CMK (cell line): ENCODE measurements at regions not wholly inside any gene's neighbourhood (a gene's known extent, or its start where the extent isn't known, plus 50 kb on each side); places are given as distances from the start of the nearest gene placed in this dataset.
A peak's percentile ranks its signal among the peaks of the same experiment; 100 is the strongest.

Experiments
- DNase-seq: peaks from one replicate; pipeline ENCODE4 v3.0.0-alpha.2; 2010; ENCODE audit warnings: low read depth

DNA sequence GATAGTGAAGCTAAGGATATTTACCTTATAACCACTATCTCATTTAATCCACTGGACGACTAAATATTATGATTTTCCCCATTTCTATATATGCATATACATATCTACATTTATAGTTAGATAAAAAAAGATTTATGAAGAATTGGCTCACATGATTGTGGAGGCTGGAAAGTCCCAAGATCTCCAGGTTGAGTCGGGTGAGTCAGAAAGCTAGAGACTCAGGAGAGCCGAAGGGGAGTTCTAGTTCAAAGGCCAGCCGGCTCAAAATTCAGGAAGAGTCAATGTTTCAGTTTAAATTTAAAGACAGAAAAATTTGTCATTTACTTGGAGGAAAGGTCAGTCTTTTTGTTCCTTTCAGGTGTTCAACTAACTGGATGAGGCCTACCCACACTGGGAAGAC, 158.2 kb upstream of the CPEB2 start:
- DNase-seq: no peak

DNA sequence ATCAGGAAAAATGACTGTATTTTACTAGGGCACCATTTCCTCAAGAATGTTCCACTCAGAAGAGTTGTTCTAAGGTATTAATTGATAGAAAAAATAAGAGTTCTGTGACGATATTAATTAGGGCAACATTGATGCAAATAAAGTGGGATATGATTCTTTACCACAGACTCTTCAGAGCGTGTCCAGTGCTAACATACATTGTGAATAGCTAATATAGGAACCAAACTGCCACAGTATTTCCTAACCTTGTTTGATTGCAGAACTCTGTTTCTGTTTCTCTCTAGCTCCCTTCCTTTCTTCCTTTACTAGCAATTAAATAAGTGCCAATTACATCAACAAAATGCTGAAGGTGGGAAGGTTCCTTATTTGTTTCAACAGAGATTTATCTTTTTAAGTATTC, 154.1 kb upstream of the CPEB2 start:
- DNase-seq: no peak

DNA sequence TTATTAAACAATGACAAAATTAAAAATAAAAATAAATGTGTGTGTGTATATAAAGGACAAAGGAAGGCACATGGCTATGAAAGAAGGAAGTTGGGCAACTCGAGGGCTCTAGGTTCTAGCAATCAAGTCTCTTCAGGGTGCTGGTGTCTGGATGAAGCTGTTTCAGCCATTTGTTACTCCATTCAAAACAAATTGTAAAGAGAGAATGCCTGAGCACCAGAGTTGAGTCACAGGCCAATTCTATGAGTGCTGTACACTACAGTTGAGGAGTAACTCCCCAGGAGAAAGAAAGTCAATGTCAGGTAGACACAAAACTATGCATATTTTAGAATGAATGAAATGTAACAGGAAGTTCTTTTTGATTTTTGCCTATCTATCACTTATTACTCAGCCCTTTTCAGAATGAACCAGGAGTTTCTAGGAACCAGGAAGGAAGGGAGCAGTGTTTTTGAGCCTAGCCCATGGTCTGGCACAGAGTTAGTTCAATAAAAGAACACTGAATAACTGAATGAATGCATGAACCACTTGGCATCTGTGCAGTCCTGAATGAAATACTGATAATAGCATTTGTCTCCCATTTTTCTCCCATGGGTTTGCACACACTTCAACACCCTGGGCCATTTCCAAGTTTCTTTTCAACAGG, 151.7 kb upstream of the CPEB2 start:
- no peak for DNase-seq

DNA sequence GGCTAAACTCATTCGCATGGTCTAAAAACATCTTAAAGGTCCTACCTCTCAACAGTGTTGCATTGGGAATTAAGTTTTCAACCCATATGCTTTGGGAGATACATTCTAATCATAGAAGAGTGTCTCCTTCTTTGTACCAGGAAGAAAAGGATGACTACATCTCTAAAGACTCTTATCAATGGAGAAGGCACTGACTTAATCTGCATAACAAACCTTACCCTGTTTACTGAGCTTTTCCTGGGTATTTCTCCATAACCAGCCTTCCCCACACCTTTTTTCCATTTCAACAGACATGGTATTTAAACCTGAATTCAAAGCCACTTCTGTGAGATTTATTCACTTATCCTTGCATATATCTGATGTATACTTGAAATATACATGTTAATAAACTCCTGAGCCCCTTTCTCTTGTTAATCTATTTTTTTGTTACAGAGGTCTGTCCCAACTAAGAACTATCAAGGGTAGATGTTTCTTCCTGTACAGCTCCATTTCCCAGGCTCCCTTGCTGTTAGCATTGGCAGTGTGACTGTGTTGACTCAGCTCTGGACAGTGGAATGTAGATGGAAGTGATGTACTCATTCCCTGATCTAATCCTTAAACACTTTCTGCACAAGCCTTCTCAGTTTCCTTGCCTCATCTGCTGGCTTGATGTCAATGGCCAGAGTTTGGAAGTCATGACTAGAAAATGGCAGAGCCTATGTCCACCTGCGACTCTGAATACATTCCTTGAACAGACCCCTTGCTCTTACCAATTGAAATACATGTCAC, 148.9 kb upstream of the CPEB2 start:
- DNase-seq: no peak

DNA sequence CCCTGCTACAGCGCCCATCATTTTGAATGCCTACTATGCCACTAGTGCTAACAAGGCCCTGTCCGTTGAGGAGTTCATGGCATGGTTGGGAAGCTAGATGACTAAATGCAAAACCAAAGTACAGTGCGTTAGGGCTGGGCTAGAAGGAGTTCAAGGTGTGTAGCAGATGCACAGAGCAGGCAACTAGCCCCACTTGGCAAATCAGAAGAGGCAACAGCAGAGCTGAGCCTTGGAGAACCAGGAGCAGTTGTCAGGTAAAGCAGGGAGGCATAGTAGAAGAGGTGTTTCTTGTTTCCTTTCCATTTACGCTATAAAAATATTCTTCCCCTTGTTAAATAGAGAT, 146.6 kb upstream of the CPEB2 start:
- no peak for DNase-seq

DNA sequence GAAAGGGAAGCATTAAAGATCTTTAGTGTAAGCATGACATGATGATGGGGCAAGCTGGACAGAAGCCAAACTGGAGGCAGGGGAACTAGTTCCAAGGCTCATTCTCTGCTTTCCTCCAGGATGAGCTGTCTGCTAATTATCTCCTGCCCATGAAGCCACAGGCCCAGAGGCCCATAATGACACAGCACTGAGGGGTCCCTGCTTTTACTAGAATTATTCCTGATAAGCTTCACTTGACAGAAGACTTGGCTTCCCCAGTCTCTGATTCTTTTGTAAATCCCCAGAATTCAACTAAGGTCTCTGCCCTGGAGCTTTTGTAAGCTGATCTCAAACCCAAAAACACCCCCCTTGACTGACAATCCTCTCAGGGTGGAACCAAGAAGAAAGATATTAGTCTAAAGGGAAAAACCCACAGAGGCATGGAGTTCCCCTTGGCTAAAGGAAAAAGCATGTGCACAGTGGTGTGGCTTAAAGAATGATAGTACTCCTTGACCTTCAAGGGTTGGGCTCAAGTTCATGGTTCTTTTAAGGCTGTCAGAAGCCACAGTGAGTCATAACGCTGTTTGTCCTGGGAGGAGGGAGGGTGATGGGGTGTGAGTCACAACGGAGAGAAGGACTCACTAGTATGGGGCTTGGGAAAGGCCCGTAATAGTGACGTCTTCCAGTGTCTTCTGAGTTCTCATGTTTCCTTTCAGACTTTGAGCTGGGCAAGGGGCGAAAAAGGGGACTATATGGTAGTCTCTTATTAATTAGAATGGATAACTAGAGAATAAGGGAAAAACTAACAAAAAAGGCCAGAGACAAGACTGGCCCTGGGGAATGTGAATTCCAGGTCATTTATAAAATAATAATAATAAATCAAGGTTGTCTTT, 146.0 kb upstream of the CPEB2 start:
- DNase-seq: no peak

DNA sequence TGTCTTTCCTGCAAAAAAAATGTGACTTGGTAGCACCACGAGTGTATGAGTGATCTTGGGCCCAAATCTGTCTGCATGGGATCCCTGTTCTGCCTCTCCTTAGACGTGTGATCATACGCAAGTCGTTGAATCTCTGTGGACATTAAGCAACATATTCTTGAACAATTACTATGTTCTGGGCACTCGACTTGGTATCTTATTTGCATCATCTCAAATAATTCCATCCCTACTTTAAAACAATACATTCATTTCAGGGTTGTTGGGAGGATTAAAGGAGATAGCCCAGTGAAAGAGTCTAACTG, 145.4 kb upstream of the CPEB2 start:
- no peak for DNase-seq

DNA sequence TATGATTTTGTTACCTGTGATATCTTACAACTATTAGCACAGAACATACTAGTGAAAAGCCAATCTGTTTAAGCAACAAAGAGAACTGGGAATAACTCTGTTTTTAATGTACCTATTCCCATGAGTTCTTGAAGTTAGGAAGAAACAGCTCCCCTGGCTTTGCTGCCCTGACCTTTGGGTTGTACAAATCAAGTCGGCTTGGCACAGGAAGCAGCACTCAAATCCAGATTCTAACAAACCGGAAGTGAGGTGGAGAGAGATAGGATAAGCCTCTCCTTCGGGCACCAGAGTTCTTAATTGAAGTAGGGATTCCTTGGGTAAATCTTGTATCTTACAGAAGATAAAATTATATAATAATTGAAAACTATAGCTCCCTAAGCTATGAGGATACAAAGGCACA, 144.8 kb upstream of the CPEB2 start:
- peak; percentile 52 for DNase-seq

DNA sequence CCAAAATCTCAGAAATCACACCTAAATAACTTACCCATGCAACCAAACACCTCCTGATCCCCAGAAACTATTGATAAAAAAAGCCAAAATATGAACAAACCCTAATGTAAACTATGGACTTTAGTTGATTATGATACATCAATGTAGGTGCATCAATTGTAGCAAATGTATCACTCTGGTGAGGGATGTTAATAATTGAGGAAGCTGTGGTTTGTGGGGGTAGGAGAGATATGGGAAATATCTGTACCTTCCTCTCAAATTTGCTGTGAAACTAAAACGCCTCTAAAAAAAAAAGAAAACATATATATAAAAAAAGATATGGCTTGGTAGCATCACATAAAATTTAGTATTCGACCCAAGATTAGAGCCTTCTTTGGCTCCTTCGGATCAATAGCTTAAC, 144.3 kb upstream of the CPEB2 start:
- no peak for DNase-seq

DNA sequence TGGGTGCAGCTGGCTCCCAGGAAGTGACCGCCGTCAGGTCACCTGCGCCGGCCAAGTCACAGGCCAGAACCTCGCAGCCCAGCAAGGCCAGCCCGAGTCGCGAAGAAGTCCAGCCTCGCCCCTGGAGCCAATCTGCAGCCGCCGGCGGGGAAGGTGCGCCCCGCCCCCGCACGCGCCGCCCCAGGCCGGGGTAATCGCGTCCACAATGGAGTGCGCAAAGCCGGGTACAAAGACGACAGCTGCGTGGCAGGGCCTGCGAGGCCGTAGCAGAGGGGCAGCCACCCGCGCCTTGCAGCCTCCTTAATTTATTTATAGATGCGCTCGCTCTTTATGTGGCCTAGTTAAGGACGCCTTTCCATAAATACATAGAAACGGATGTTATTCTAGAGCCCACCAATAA, 139.4 kb upstream of the CPEB2 start:
- no peak for DNase-seq

DNA sequence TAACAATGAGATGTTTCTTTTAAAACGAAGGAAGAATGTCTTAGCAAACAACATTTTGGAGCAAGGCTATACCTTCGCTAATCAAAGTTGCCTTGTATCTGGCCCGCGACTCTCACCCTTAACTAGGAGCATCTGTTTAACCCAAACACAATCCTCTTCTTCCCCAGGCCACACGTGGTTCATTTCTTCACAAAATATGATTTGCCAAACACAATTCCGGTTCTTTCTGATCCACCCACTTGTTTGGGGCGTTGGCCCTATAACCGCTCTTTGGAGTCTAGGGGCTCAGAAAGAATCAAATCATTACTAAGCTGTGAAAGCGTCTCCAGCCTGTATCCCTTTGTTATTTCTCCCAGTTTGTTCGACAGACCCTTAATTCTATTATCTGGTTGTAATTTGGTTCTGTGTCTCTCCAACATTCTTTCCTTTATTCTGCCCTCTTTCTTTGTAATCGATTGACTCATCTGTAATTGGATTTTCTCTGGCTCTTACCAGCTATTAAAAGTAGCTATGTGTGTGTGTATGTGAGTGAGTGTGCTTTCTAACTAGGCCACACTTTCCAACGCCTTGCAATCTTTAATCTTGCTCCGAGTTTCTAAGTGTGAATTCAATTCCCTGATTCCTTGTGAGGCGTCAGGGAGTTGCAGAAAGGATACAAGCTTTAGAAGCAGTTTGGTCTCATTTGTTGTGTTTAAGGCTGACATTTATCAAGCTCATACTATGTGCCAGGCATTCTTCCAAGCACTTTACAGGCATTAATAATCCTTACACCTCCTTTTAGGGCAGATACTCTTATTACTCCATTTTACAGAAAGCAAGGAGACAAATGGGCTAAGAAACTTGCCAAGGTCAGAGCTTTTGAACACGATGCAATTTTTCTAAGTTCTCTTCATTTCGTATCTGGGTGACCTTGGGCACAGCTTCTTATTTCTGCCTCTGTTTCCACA, 138.6 kb upstream of the CPEB2 start:
- DNase-seq: no peak

DNA sequence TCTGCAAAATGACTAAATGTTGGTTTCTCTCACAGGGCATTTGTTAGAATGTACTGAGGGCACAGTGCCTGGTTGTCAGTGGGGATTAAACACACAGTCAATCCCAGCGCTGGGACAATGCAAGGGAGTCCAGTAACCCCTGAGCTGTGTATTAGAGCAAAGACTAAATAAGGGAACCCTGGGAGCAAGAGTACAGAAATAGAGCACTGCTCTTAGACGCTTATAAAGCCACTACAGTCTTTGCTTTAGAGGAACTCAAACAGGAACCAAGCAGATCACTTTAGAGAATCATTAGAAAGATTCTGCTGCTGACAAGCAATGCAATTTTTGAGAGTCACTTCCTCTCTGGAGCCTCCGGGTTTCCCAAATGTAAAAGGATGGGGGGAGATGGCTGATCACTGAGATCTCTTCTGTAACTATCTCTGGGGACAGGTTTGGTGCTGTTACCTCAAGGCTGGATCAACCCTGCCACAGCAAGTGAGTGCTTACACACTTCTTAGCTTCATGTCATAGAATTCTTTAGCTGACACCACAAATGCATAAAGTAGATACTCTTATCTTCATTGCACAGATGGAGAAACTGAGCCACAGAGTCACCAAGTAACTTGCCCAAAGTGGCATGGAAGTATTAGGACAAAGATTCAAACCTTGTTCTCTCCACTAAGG, 137.8 kb upstream of the CPEB2 start:
- DNase-seq: peak; percentile 90

DNA sequence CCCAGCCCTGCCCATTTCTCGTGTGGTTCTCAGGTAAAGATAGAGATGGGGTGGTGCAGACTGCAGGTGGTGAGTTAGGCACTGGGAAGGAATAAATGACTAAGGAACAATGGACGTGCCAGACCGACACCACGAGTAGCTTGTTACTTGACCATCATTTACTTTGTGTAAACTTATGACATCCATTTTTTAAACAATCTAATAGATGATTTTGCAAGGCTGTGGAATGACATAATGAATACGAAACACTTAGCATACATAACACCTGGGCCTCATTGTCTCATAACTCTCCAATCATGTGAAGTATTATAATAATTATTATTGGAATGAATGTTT, 137.3 kb upstream of the CPEB2 start:
- no peak for DNase-seq

DNA sequence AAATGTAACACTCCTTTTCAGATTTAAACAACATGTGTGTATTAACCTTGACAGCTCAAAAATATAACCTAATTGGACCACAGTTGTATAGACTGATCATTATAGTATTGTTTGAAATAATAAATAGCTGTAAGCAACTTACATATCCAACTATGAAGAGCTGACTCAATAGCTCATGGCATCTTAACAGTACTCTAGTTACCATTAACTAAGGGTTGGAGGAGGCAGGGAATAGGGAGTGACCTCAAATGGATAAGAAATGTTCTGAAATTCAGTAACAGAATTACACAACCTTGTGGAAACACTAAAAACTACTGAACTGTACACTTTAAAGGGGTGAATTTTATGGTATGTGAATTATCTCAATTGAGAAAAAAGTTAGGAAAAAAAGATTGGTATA, 136.5 kb upstream of the CPEB2 start:
- no peak for DNase-seq

DNA sequence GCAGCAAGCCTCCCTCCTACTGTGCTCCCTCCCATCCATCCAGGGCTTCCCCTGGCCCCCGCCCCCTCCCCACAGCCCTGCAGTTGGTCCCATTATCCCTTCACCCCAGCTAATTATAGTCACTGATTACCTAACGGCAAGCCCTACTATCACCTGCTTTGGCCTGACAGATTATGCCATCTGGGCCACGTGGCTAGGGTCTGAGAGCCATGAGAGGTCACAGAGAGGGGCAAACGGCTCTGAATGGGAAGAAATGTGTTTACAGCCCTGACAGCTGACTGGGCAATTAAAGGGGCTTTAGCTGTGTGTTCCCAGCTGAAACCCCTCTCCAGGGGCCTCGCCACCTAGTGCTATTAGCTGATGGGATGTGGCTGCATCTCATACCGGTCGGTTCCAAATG, 134.4 kb upstream of the CPEB2 start:
- no peak for DNase-seq

DNA sequence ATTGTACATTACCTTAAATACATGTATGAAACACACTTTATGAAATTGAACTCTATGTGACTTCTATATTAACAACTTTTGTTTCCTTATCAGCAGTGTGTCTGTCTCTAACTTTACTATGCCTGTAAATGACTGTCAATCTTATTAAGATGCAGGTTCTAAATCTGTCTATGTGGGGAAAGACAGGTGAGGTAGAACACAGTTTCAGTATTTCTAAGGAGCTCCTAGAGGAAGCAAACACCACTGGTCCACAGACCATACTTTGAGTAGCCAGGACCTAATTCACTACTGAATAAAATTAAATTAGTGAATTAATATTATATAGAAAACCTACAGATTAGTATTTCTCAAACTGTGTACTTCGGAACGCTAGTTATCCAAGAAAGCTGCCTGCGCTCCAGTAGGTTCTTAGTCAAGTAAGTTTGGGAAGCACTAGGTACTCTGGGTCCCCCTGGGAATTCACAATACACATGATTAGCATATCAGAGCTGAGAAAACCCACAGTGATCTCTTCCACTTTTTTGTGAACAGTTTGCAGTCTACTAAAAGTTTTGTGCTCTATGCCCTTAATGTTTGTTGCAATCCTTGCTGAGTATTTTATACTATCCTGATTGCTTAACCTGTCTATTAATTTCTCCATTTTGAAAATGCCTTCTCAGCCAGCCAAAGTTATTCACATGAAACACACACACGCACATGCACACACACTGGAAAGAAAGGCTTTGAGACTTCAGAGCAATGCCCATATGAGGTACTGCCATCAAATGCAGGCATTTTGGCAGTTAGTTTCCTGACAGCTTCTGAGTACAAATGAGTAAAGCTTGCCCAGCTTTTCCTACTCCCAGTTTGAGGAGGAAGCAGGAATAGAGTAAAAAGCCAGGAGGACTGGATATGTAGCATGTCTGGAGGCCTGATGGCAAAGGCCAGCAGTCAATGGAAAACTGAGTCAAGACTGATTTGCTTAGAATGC, 133.6 kb upstream of the CPEB2 start:
- no peak for DNase-seq

DNA sequence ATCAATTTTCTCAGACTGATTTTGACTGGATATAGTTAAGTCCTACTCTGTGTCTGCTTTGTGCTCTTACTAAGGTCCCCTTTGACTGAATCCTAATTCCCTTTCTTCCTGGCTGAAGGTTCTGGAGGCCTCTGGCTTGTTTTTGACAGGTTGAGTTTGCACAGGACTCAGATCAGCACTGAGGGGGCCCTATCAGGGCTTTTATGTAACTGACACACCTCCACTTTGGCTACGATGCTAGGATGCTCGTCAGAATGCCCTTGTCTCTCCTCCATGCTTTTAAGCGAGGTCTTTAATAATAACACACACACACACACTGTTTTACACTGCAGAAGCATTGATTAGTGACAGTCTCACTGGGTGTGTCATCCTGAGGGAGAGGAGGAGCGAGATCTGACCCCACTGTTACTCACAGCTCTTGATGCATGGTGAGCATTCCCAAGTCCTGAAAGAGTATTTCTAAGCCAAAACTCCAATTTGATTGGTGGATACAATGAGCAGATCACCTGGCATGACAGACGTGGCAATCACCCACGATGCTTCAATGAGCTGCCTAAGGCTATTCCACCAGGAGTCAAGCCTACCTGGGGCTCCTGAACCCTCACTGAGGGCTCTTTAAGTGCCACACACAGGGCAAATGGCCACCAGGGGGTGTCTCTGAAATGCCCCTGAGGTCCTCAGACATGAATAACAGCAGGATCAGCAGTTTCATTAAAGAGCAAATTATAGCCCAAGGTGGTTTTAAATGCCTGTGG, 130.4 kb upstream of the CPEB2 start:
- no peak for DNase-seq

DNA sequence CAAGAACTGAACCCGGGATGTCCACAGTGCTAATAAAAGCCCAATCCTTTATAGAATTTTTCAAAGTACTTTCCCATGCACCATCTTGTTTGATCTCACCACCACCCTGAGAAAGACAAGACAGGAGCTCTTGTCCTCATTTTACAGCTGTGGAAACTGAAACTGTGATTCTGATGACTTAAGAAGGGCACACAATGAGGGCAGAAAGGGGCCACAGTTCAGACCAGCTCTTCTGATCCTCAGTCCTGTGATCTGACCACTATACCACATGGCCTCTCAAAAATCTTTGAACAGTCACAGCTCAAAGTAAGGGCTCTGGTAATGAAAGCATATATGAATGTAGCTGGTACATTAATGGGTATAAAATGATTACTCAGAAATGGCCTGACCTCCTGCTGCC, 127.3 kb upstream of the CPEB2 start:
- DNase-seq: no peak

DNA sequence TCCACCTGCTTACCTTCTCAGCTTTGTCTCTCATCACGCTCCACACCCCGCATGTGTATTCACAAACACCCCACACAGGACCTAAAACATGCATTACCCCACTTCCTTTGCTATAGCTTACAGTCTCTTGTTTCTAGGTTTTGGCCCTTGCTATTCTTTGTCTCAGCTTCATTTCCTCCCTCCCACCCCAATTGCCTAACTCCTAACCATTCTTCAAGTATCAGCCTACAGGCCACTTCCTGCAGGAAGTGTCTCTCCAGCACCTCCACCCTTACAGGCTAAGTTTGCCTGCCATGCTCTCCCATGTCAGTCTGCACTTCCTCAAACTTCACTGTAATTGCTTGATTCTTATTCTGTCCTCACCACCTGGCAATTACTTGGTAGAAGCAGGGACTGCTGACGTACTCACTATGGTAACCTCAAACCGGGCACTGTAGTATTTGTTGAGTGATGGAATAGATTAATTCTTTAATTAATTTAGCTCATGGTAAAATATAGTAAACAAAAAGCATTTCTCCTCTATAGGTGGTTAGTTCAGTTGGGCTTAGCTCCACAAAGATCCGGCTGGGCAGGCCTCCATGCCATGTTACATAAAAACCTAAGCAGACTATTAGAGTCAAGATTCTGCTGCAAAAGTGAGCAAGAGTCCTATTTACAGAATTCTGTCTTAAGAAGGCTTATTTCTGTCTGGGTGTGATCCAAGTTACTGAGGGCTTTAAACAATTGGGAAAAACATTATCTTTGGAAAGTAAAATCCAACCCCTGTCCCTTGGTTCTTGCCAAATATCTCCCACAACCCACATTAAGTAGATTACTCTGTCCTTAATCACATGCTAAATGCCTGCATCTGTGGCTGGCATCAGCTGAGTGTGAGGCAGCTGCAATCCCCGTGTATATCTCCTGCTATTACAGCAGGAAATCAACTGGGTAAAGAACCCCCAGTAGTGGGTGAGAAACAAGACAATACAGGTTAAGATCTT, 124.7 kb upstream of the CPEB2 start:
- DNase-seq: peak; percentile 22
